ENCODE measurements at regions not wholly inside any gene's neighbourhood (a gene's known extent, or its start where the extent isn't known, plus 50 kb on each side); places are given as distances from the start of the nearest gene placed in this dataset.

GRCh38 chr22:48343461-48343860 lies 1484.2 kb downstream of the BRD1 start:
- POLR2A ChIA-PET: no interaction called here
- in situ Hi-C loops (cut with HindIII; ENCODE audit: low pct_unique_long_range_greater_than_20kb, low sequenced_read_pairs): no loop called here
- H3K27ac ChIP-seq (ENCODE audit: low read length): no peak overlapping the region
- intact Hi-C loops (cut with micrococcal nuclease; ENCODE audit: unreplicated experiment): no loop called here
- no peaks in the 10 kb centered on the region for H3K27me3 ChIP-seq (ENCODE audit: control insufficient read depth, insufficient read depth, low read length)
- TF ChIP-seq, protein P1, sequence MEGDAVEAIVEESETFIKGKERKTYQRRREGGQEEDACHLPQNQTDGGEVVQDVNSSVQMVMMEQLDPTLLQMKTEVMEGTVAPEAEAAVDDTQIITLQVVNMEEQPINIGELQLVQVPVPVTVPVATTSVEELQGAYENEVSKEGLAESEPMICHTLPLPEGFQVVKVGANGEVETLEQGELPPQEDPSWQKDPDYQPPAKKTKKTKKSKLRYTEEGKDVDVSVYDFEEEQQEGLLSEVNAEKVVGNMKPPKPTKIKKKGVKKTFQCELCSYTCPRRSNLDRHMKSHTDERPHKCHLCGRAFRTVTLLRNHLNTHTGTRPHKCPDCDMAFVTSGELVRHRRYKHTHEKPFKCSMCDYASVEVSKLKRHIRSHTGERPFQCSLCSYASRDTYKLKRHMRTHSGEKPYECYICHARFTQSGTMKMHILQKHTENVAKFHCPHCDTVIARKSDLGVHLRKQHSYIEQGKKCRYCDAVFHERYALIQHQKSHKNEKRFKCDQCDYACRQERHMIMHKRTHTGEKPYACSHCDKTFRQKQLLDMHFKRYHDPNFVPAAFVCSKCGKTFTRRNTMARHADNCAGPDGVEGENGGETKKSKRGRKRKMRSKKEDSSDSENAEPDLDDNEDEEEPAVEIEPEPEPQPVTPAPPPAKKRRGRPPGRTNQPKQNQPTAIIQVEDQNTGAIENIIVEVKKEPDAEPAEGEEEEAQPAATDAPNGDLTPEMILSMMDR (IDR thresholded peaks at IDR 0.05): no peak
- TF ChIP-seq REST (IDR thresholded peaks at IDR 0.05; ENCODE audit: insufficient read depth in 1 of 2, low read depth in 2 of 2, low read length in 1 of 2) (no peak), SIN3A (IDR thresholded peaks at IDR 0.05; ENCODE audit: borderline replicate concordance, insufficient read depth, low read depth, low read length) (no peak), POLR2AphosphoS5 (IDR thresholded peaks at IDR 0.05; ENCODE audit: low read depth, low read length) (no peak), TCF7L2 (IDR thresholded peaks at IDR 0.05; ENCODE audit: low read depth, low read length) (no peak)
- DNase-seq (ENCODE audit: low read depth, low spot score) (no peak), ATAC-seq (no peak)
- no peaks in the 10 kb centered on the region for H3K9me3 ChIP-seq (ENCODE audit: control insufficient read depth, insufficient read depth, low read depth, low read length)
- no peaks in the 10 kb centered on the region for H3K4me1 ChIP-seq (ENCODE audit: control insufficient read depth, insufficient read depth, low read length)
- no peaks in the 10 kb centered on the region for H3K36me3 ChIP-seq (ENCODE audit: control insufficient read depth, insufficient read depth, low read length)
- no peak overlapping the region for H3K4me3 ChIP-seq (ENCODE audit: low read depth in 2 of 2, low read length in 2 of 2)
- CTCF ChIA-PET: no interaction called here
- no TSS peak for BruUV-seq (replicated peaks)

DNA sequence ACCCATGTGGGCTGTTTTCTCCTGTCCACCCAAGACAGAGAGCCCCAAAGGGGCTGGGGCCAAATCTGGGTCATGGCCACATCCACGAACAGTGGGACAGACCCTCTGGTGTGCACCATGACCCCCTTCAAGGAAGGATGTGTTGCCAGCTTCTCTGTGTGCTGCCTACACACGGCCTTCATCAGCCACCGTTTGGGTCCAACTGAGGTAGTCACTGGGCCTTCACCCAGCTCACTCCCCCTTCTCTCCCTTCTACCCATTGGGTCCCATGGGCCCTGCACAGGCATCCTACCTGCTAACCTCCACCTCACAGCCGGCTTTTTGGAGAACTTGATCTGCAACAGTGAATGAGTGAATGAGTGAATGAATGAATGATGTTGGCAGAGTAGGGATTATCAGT lies 1484.9 kb downstream of the BRD1 start:
- no peaks in the 10 kb centered on the region for H3K4me1 ChIP-seq (ENCODE audit: control insufficient read depth, insufficient read depth, low read length)
- no peaks in the 10 kb centered on the region for H3K9me3 ChIP-seq (ENCODE audit: control insufficient read depth, insufficient read depth, low read depth, low read length)
- intact Hi-C loops (cut with micrococcal nuclease; ENCODE audit: unreplicated experiment): no loop called here
- H3K36me3 ChIP-seq (ENCODE audit: control insufficient read depth, insufficient read depth, low read length): no peaks in the 10 kb centered on the region
- ChIA-PET POLR2A (no interaction called here), CTCF (no interaction called here)
- DNase-seq (ENCODE audit: low read depth, low spot score) (no peak), ATAC-seq (no peak)
- in situ Hi-C loops (cut with HindIII; ENCODE audit: low pct_unique_long_range_greater_than_20kb, low sequenced_read_pairs): no loop called here
- H3K27me3 ChIP-seq (ENCODE audit: control insufficient read depth, insufficient read depth, low read length): peaks cover 2% of the 10 kb centered on the region; the same call in 1 of the 2 replicates
- BruUV-seq (replicated peaks): no TSS peak
- TF ChIP-seq REST (IDR thresholded peaks at IDR 0.05; ENCODE audit: insufficient read depth in 1 of 2, low read depth in 2 of 2, low read length in 1 of 2) (no peak), SIN3A (IDR thresholded peaks at IDR 0.05; ENCODE audit: borderline replicate concordance, insufficient read depth, low read depth, low read length) (no peak), POLR2AphosphoS5 (IDR thresholded peaks at IDR 0.05; ENCODE audit: low read depth, low read length) (no peak), TCF7L2 (IDR thresholded peaks at IDR 0.05; ENCODE audit: low read depth, low read length) (no peak)
- TF ChIP-seq, protein P1 (IDR thresholded peaks at IDR 0.05): no peak
- H3K27ac ChIP-seq (ENCODE audit: low read length): no peak overlapping the region
- H3K4me3 ChIP-seq (ENCODE audit: low read depth in 2 of 2, low read length in 2 of 2): no peak overlapping the region

Data from Panc1 (cell line).